AG04449 (cell line): ENCODE measurements at regions not wholly inside any gene's neighbourhood (a gene's known extent, or its start where the extent isn't known, plus 50 kb on each side); places are given as distances from the start of the nearest gene placed in this dataset.

ENCODE experiments used
- CTCF ChIA-PET: fragments of 350-600 bp; formaldehyde crosslinking; extraction: SDS; loops from one replicate; lab custom pipeline; 2021; ENCODE audit warnings: antibody characterized with exemption; lab: Yijun Ruan, JAX
- POLR2A ChIA-PET: fragments of 400-600, 350-600 bp; formaldehyde crosslinking; extraction: SDS; loops from one replicate; lab custom pipeline; 2020; ENCODE audit warnings: antibody characterized with exemption, inconsistent platforms; lab: Yijun Ruan, JAX
- DNase-seq: peaks from one replicate; pipeline ENCODE4 v3.0.0-alpha.2; 2010; ENCODE audit warnings: low read depth, low spot score
- H3K4me3 ChIP-seq: 2 replicates; pipeline ENCODE4 v1.5.1; 2011; ENCODE audit warnings: low read depth, mild to moderate bottlenecking, control low read depth, low read length
- CTCF ChIP-seq: IDR thresholded peaks from one replicate; pipeline ENCODE4 v1.5.1; 2011; ENCODE audit warnings: mild to moderate bottlenecking, moderate library complexity, low read length, control low read depth, inconsistent platforms; ENCODE audit not compliant: insufficient read depth; ENCODE audit errors: missing control alignments

DNA sequence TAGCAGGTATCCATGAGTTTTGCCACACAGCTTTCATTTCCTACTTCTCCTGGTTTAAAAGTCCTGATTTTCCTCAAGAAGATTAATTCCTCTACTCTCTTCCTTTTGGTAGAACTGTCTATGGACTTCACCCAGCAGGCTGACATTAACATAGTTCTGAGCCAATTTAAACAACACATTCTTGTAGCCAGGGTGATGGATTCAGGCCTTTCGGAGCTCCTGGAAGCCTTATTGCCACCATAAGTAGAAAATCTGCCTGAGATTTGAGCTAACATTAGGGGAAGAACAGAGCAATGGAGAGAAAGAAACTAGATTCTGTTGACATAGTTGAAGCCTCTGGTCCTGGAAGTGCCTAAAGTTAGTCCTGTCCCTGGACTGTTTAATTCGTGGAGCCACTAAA lies 449.8 kb downstream of the TAFA4 start:
- no peak for TF ChIP-seq CTCF
- ChIA-PET CTCF (no interaction called here), POLR2A (no interaction called here)
- no peak overlapping the region for H3K4me3 ChIP-seq
- no peak for DNase-seq

DNA sequence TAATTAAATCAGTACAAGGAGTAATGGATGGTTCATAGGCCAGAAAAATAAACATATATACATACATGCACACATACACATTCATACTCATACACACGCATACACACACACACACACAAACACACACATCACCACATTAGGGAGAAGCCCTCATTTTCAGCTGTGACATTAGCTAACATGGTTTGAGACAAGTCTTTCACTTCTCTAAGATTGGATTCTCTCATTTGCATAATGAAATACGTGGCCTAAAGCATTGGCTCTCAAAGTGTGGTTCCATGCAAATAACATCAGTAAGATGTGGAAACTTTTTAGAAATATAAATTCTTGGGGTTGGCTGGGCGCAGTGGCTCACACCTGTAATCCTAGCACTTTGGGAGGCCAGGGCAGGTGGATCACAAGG lies 452.6 kb downstream of the TAFA4 start:
- DNase-seq = no peak
- ChIA-PET POLR2A (no interaction called here), CTCF (no interaction called here)
- H3K4me3 ChIP-seq = no peak overlapping the region
- no peak for TF ChIP-seq CTCF

- POLR2A ChIA-PET = no interaction called here
- H3K4me3 ChIP-seq = no peak overlapping the region
- CTCF ChIA-PET = no interaction called here
- no peak for TF ChIP-seq CTCF
- DNase-seq = no peak
These were observed 463.5 kb downstream of the TAFA4 start for GRCh38 chr3:68468695-68469375.

DNA sequence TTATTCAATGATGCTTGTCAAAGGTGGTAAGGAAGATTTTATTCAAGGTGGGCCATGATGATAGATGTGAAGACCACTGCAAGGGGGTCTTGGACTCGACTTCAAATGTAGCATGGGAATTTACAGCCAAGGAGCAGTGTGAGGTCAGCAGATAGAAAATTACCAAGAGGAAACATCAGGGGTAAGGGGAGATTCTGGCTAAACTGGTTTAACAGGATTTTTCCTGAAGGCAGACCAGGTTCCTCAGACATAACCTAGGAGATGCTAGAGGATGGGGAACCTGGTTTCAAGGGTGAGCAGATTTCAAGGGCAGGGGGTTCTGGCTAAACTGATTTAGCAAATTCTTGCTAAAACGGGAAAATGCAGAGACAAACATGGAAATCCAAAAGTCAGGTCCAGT lies 464.9 kb downstream of the TAFA4 start:
- POLR2A ChIA-PET = no interaction called here
- TF ChIP-seq CTCF = no peak
- CTCF ChIA-PET = no interaction called here
- H3K4me3 ChIP-seq = no peak overlapping the region
- DNase-seq = no peak

GRCh38 chr3:68458581-68458980 lies 473.8 kb downstream of the TAFA4 start:
- no peak for DNase-seq
- CTCF ChIA-PET = no interaction called here
- H3K4me3 ChIP-seq = no peak overlapping the region
- POLR2A ChIA-PET = no interaction called here
- TF ChIP-seq CTCF = no peak

- TF ChIP-seq CTCF = no peak
- CTCF ChIA-PET = interaction anchor here (0.6 kb wide), 1 partner anchor 174 kb away, joined by 3 read pairs; no protein-coding TSS in a partner anchor
- no peak overlapping the region for H3K4me3 ChIP-seq
- DNase-seq = no peak
- POLR2A ChIA-PET = no interaction called here
These were observed 483.6 kb downstream of the TAFA4 start for GRCh38 chr3:68448510-68449383.
